ENCODE measurements at regions not wholly inside any gene's neighbourhood (a gene's known extent, or its start where the extent isn't known, plus 50 kb on each side); places are given as distances from the start of the nearest gene placed in this dataset.

DNA sequence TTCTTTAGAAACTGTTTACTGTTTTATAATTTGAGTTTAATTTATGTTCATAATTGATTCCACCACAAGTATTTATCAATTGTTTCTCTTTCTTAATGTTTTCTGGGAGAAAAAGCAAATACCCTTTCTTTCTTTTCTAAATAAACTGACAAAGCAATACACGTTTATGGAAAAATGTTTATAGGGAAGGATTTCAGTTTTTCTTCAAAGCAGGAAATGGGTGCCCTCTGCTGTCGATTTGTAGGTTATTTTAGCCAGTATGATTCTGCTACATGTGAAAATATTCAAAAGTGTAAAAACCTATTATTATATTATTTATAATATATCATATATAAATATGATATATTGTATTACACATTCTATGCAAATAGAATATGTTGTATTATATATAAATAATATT is 921.0 kb upstream of the ROBO1 start:
- TF ChIP-seq EP300 (IDR thresholded peaks at IDR 0.05) (no peak), POLR2A (IDR thresholded peaks at IDR 0.05; ENCODE audit: low read depth) (no peak), POLR2AphosphoS5 (IDR thresholded peaks at IDR 0.05) (no peak)
- TF ChIP-seq, protein P1, sequence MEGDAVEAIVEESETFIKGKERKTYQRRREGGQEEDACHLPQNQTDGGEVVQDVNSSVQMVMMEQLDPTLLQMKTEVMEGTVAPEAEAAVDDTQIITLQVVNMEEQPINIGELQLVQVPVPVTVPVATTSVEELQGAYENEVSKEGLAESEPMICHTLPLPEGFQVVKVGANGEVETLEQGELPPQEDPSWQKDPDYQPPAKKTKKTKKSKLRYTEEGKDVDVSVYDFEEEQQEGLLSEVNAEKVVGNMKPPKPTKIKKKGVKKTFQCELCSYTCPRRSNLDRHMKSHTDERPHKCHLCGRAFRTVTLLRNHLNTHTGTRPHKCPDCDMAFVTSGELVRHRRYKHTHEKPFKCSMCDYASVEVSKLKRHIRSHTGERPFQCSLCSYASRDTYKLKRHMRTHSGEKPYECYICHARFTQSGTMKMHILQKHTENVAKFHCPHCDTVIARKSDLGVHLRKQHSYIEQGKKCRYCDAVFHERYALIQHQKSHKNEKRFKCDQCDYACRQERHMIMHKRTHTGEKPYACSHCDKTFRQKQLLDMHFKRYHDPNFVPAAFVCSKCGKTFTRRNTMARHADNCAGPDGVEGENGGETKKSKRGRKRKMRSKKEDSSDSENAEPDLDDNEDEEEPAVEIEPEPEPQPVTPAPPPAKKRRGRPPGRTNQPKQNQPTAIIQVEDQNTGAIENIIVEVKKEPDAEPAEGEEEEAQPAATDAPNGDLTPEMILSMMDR (IDR thresholded peaks at IDR 0.05) = no peak

All from esophagus muscularis mucosa (tissue), 4 donors.